Smooth muscle cell (in vitro differentiated cells): ENCODE measurements at regions not wholly inside any gene's neighbourhood (a gene's known extent, or its start where the extent isn't known, plus 50 kb on each side); places are given as distances from the start of the nearest gene placed in this dataset.
A peak's percentile ranks its signal among the peaks of the same experiment; 100 is the strongest.

Source experiments
- DNase-seq: peaks from one replicate; lab custom pipeline; 2025; ENCODE audit not compliant: unreplicated experiment; lab: John Stamatoyannopoulos, UW
- H2AFZ ChIP-seq: fragments of 200-600 bp; sonication (generic); 2 replicates; pipeline ENCODE4 v1.6.0; 2016; ENCODE audit warnings: antibody characterized with exemption, low read depth, mild to moderate bottlenecking
- H3F3A ChIP-seq: fragments of 200-600 bp; sonication (generic); 2 replicates; pipeline ENCODE4 v1.6.0; 2017; ENCODE audit warnings: antibody characterized with exemption, low read depth
- H3K27ac ChIP-seq: fragments of 200-600 bp; sonication (generic); 2 replicates; pipeline ENCODE4 v1.5.1; 2016; ENCODE audit warnings: low read depth, mild to moderate bottlenecking
- H3K27me3 ChIP-seq: fragments of 200-600 bp; sonication (generic); 2 replicates; pipeline ENCODE4 v1.6.1; 2016; ENCODE audit warnings: low read depth, mild to moderate bottlenecking
- H3K36me3 ChIP-seq: fragments of 200-600 bp; sonication (generic); 2 replicates; pipeline ENCODE4 v1.5.1; 2016; ENCODE audit warnings: low read depth
- H3K4me1 ChIP-seq: fragments of 200-600 bp; sonication (generic); 2 replicates; pipeline ENCODE4 v1.5.1; 2016; ENCODE audit warnings: low read depth
- H3K4me2 ChIP-seq: fragments of 200-600 bp; sonication (generic); 2 replicates; pipeline ENCODE4 v1.6.0; 2016; ENCODE audit warnings: mild to moderate bottlenecking
- H3K4me3 ChIP-seq: fragments of 200-600 bp; sonication (generic); 2 replicates; pipeline ENCODE4 v1.5.1; 2016; ENCODE audit warnings: mild to moderate bottlenecking
- H3K79me2 ChIP-seq: fragments of 200-600 bp; sonication (generic); 2 replicates; pipeline ENCODE4 v1.6.0; 2016; ENCODE audit warnings: low read depth, mild to moderate bottlenecking
- H3K9ac ChIP-seq: fragments of 200-600 bp; sonication (generic); 2 replicates; pipeline ENCODE4 v1.6.0; 2016; ENCODE audit warnings: low read depth
- H3K9me3 ChIP-seq: fragments of 200-600 bp; sonication (generic); replicated peaks from 2 replicates; pipeline ENCODE4 v1.5.1; 2016; ENCODE audit warnings: low read depth
- H4K20me1 ChIP-seq: fragments of 200-600 bp; sonication (generic); 2 replicates; pipeline ENCODE4 v1.6.0; 2016; ENCODE audit warnings: low read depth
- CTCF ChIP-seq: fragments of 200-600 bp; sonication (generic); IDR thresholded peaks from 2 replicates; pipeline ENCODE4 v1.5.1; 2017; ENCODE audit warnings: borderline replicate concordance, mild to moderate bottlenecking, antibody characterized with exemption; ENCODE audit not compliant: insufficient read depth, poor library complexity, severe bottlenecking
- WGBS: methylation state at CpG from one replicate; pipeline ENCODE4 v1.1.7; 2016; ENCODE audit warnings: low lambda C conversion rate; 5-methylcytosine and 5-hydroxymethylcytosine counted together

GRCh38 chr2:221293949-221294742 lies 278.0 kb downstream of the EPHA4 start:
- H4K20me1 ChIP-seq, result no peaks in the 10 kb centered on the region
- H3K27me3 ChIP-seq, result no peaks in the 10 kb centered on the region
- DNase-seq, result no peak
- H3K36me3 ChIP-seq, result no peaks in the 10 kb centered on the region
- peaks cover 23% of the 10 kb centered on the region for H3K4me1 ChIP-seq
- no peak overlapping the region for H3K9ac ChIP-seq
- no peaks in the 10 kb centered on the region for H3K9me3 ChIP-seq
- peak overlapping the region; percentile 60 for H2AFZ ChIP-seq
- 92% methylated on average over 6 of the region's 6 CpGs for WGBS
- H3F3A ChIP-seq, result no peaks in the 10 kb centered on the region
- TF ChIP-seq CTCF, result no peak
- H3K27ac ChIP-seq, result no peak overlapping the region
- H3K79me2 ChIP-seq, result no peaks in the 10 kb centered on the region
- no peak overlapping the region for H3K4me2 ChIP-seq
- H3K4me3 ChIP-seq, result no peak overlapping the region

- no peaks in the 10 kb centered on the region for H4K20me1 ChIP-seq
- WGBS, result 69% methylated on average over 2 of the region's 2 CpGs
- H3K4me3 ChIP-seq, result no peak overlapping the region
- no peak for DNase-seq
- H3K4me1 ChIP-seq, result no peaks in the 10 kb centered on the region
- no peaks in the 10 kb centered on the region for H3K9me3 ChIP-seq
- H3K4me2 ChIP-seq, result no peak overlapping the region
- no peak for TF ChIP-seq CTCF
- no peaks in the 10 kb centered on the region for H3K36me3 ChIP-seq
- H2AFZ ChIP-seq, result no peak overlapping the region
- peaks cover 6% of the 10 kb centered on the region for H3K27me3 ChIP-seq
- H3K9ac ChIP-seq, result no peak overlapping the region
- H3K27ac ChIP-seq, result no peak overlapping the region
- no peaks in the 10 kb centered on the region for H3F3A ChIP-seq
- H3K79me2 ChIP-seq, result no peaks in the 10 kb centered on the region
Observed at GRCh38 chr2:221304916-221305315, 267.2 kb downstream of the EPHA4 start.

DNA sequence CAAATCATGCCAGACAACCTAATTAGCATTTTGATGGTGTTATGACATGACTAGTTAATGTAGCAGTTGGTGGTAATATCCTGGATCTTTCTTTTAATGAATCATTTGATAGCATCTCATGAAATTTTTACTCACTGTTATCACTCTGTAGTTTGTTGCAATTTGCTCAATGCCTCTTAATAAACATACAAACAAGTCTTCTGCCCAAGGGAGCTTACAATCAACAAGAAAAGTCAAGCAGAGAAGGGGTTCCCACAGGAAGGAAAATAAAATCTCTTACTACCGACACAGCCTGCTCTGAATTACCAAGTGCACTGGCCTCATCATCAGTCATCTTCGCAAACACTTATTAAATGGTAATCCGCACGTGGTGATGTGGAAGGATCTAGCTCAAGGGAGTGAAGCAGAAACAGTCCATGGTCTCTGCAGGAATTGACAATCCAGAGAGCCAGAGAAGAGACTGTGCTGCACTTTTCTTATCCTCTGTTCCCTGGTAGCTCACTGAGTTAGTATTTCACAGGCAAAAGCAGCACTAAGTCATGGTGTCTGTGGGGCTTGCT lies 263.5 kb downstream of the EPHA4 start:
- no peak overlapping the region for H3K9ac ChIP-seq
- no peaks in the 10 kb centered on the region for H3K4me1 ChIP-seq
- no peaks in the 10 kb centered on the region for H3K79me2 ChIP-seq
- H3K9me3 ChIP-seq, result no peaks in the 10 kb centered on the region
- H2AFZ ChIP-seq, result no peak overlapping the region
- TF ChIP-seq CTCF, result no peak
- H3K4me3 ChIP-seq, result no peak overlapping the region
- no peak for DNase-seq
- H3F3A ChIP-seq, result no peaks in the 10 kb centered on the region
- no peak overlapping the region for H3K27ac ChIP-seq
- 76% methylated on average over 4 of the region's 4 CpGs for WGBS
- no peaks in the 10 kb centered on the region for H3K27me3 ChIP-seq
- no peaks in the 10 kb centered on the region for H4K20me1 ChIP-seq
- no peaks in the 10 kb centered on the region for H3K36me3 ChIP-seq
- no peak overlapping the region for H3K4me2 ChIP-seq
